ENCODE measurements at regions not wholly inside any gene's neighbourhood (a gene's known extent, or its start where the extent isn't known, plus 50 kb on each side); places are given as distances from the start of the nearest gene placed in this dataset.

DNA sequence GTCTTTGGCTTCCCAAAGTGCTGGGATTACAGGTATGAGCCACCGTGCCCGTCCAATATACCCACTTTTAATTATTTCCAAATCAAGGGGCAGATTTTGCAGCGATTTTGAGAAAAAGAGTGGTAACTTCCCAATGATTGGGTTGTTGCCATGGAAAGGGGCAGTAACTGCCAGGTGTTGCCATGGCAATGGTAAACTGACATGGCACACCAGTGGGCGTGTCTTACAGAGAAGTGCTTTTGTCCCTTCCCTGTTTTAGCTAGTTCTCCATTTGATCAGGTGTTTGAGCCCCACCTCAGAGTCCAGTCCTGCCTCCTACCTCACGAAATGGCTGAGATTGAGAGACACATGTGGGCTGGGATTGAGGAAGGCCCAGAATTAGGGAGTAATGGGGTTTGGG lies 86.3 kb upstream of the IER5L start:
- TF ChIP-seq, protein P1, sequence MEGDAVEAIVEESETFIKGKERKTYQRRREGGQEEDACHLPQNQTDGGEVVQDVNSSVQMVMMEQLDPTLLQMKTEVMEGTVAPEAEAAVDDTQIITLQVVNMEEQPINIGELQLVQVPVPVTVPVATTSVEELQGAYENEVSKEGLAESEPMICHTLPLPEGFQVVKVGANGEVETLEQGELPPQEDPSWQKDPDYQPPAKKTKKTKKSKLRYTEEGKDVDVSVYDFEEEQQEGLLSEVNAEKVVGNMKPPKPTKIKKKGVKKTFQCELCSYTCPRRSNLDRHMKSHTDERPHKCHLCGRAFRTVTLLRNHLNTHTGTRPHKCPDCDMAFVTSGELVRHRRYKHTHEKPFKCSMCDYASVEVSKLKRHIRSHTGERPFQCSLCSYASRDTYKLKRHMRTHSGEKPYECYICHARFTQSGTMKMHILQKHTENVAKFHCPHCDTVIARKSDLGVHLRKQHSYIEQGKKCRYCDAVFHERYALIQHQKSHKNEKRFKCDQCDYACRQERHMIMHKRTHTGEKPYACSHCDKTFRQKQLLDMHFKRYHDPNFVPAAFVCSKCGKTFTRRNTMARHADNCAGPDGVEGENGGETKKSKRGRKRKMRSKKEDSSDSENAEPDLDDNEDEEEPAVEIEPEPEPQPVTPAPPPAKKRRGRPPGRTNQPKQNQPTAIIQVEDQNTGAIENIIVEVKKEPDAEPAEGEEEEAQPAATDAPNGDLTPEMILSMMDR (IDR thresholded peaks at IDR 0.05; ENCODE audit: low read length): no peak
- TF ChIP-seq EZH2 (optimal IDR thresholded peaks at IDR 0.05; ENCODE audit: low read depth, low read length) (no peak), EZH2phosphoT487 (IDR thresholded peaks at IDR 0.05; ENCODE audit: low read length) (no peak)

All from MM.1S (cell line).